Smooth muscle cell (in vitro differentiated cells): ENCODE measurements at regions not wholly inside any gene's neighbourhood (a gene's known extent, or its start where the extent isn't known, plus 50 kb on each side); places are given as distances from the start of the nearest gene placed in this dataset.
A peak's percentile ranks its signal among the peaks of the same experiment; 100 is the strongest.

Experiments used
- DNase-seq: peaks from one replicate; lab custom pipeline; 2025; ENCODE audit not compliant: unreplicated experiment; lab: John Stamatoyannopoulos, UW
- H2AFZ ChIP-seq: fragments of 200-600 bp; sonication (generic); 2 replicates; pipeline ENCODE4 v1.6.0; 2016; ENCODE audit warnings: antibody characterized with exemption, low read depth, mild to moderate bottlenecking
- H3F3A ChIP-seq: fragments of 200-600 bp; sonication (generic); 2 replicates; pipeline ENCODE4 v1.6.0; 2017; ENCODE audit warnings: antibody characterized with exemption, low read depth
- H3K27ac ChIP-seq: fragments of 200-600 bp; sonication (generic); 2 replicates; pipeline ENCODE4 v1.5.1; 2016; ENCODE audit warnings: low read depth, mild to moderate bottlenecking
- H3K27me3 ChIP-seq: fragments of 200-600 bp; sonication (generic); 2 replicates; pipeline ENCODE4 v1.6.1; 2016; ENCODE audit warnings: low read depth, mild to moderate bottlenecking
- H3K36me3 ChIP-seq: fragments of 200-600 bp; sonication (generic); 2 replicates; pipeline ENCODE4 v1.5.1; 2016; ENCODE audit warnings: low read depth
- H3K4me1 ChIP-seq: fragments of 200-600 bp; sonication (generic); 2 replicates; pipeline ENCODE4 v1.5.1; 2016; ENCODE audit warnings: low read depth
- H3K4me2 ChIP-seq: fragments of 200-600 bp; sonication (generic); 2 replicates; pipeline ENCODE4 v1.6.0; 2016; ENCODE audit warnings: mild to moderate bottlenecking
- H3K4me3 ChIP-seq: fragments of 200-600 bp; sonication (generic); 2 replicates; pipeline ENCODE4 v1.5.1; 2016; ENCODE audit warnings: mild to moderate bottlenecking
- H3K79me2 ChIP-seq: fragments of 200-600 bp; sonication (generic); 2 replicates; pipeline ENCODE4 v1.6.0; 2016; ENCODE audit warnings: low read depth, mild to moderate bottlenecking
- H3K9ac ChIP-seq: fragments of 200-600 bp; sonication (generic); 2 replicates; pipeline ENCODE4 v1.6.0; 2016; ENCODE audit warnings: low read depth
- H3K9me3 ChIP-seq: fragments of 200-600 bp; sonication (generic); replicated peaks from 2 replicates; pipeline ENCODE4 v1.5.1; 2016; ENCODE audit warnings: low read depth
- H4K20me1 ChIP-seq: fragments of 200-600 bp; sonication (generic); 2 replicates; pipeline ENCODE4 v1.6.0; 2016; ENCODE audit warnings: low read depth
- CTCF ChIP-seq: fragments of 200-600 bp; sonication (generic); IDR thresholded peaks from 2 replicates; pipeline ENCODE4 v1.5.1; 2017; ENCODE audit warnings: borderline replicate concordance, mild to moderate bottlenecking, antibody characterized with exemption; ENCODE audit not compliant: insufficient read depth, poor library complexity, severe bottlenecking
- WGBS: methylation state at CpG from one replicate; pipeline ENCODE4 v1.1.7; 2016; ENCODE audit warnings: low lambda C conversion rate; 5-methylcytosine and 5-hydroxymethylcytosine counted together

- TF ChIP-seq CTCF = no peak
- H4K20me1 ChIP-seq = no peaks in the 10 kb centered on the region
- H3K27me3 ChIP-seq = no peaks in the 10 kb centered on the region
- H3K4me3 ChIP-seq = no peak overlapping the region
- no peak overlapping the region for H2AFZ ChIP-seq
- 83% methylated on average over 3 of the region's 3 CpGs for WGBS
- H3K9ac ChIP-seq = no peak overlapping the region
- no peaks in the 10 kb centered on the region for H3K4me1 ChIP-seq
- H3K27ac ChIP-seq = no peak overlapping the region
- H3K4me2 ChIP-seq = no peak overlapping the region
- no peak for DNase-seq
- no peaks in the 10 kb centered on the region for H3K9me3 ChIP-seq
- no peaks in the 10 kb centered on the region for H3K79me2 ChIP-seq
- H3K36me3 ChIP-seq = no peaks in the 10 kb centered on the region
- H3F3A ChIP-seq = no peaks in the 10 kb centered on the region
Observed at GRCh38 chr12:63313139-63313538, 162.1 kb upstream of the AVPR1A start.

- Histone ChIP-seq H3K79me2 (no peaks in the 10 kb centered on the region), H4K20me1 (no peaks in the 10 kb centered on the region), H3K4me3 (no peak overlapping the region), H3K27ac (no peak overlapping the region), H2AFZ (no peak overlapping the region), H3K36me3 (no peaks in the 10 kb centered on the region), H3K9ac (no peak overlapping the region), H3K9me3 (no peaks in the 10 kb centered on the region), H3F3A (no peaks in the 10 kb centered on the region), H3K4me2 (peak overlapping the region; percentile 21), H3K27me3 (no peaks in the 10 kb centered on the region), H3K4me1 (no peaks in the 10 kb centered on the region)
- DNase-seq = no peak
- 68% methylated on average over 3 of the region's 3 CpGs for WGBS
- TF ChIP-seq CTCF = no peak
Observed at GRCh38 chr12:63308671-63309070, 157.7 kb upstream of the AVPR1A start.

- Histone ChIP-seq H2AFZ (no peak overlapping the region), H3K4me1 (no peaks in the 10 kb centered on the region), H3K79me2 (no peaks in the 10 kb centered on the region), H3K9ac (no peak overlapping the region), H4K20me1 (no peaks in the 10 kb centered on the region), H3K27ac (no peak overlapping the region), H3K36me3 (no peaks in the 10 kb centered on the region), H3K4me3 (no peak overlapping the region), H3K27me3 (no peaks in the 10 kb centered on the region), H3K9me3 (no peaks in the 10 kb centered on the region), H3F3A (peaks cover under 1% of the 10 kb centered on the region), H3K4me2 (no peak overlapping the region)
- WGBS = 89% methylated on average over 8 of the region's 8 CpGs
- no peak for TF ChIP-seq CTCF
- DNase-seq = no peak
Observed at GRCh38 chr12:63307849-63308248, 156.8 kb upstream of the AVPR1A start.
